ENCODE measurements at regions not wholly inside any gene's neighbourhood (a gene's known extent, or its start where the extent isn't known, plus 50 kb on each side); places are given as distances from the start of the nearest gene placed in this dataset.
"Not testable (repeated sequence)": the region's sequence is repeated elsewhere in the genome, so short reads cannot be mapped to it uniquely, and the experiment has no call there.

DNA sequence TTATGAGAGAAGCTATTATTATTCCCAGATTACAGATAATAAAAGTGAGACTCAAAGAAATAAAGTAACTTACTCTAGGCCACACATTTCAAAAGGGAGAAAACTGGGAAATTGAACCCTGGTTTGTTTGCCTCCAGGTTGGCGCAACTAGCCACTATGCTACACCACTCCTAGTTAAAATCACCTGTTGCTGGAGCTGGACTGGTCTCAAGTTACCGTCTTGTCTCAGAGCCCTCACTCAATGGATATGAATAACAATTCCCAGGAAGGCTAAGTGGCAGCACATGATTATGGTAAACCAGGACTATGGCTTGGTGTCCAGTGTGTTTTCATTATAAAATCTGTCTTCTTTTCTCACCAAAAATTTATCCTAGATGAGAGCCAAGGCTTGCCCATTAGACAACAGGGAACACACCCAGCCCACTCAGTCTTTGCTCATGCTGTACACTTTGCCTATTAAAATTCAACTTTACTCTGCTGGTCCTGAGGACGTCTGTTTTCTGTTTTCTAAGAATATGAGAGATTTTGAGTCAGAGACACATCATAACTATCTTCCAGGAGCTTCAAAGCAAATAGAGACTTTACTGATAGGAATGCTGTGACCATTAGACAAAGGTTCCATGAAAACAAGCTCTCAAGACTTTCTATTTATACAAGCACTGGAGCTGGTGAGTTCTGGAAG is 58.1 kb downstream of the ADRB2 start:
- CTCF ChIA-PET, result interaction anchor here (0.7 kb wide), 1 partner anchor 153 kb away, joined by 3 read pairs; no protein-coding TSS in a partner anchor

DNA sequence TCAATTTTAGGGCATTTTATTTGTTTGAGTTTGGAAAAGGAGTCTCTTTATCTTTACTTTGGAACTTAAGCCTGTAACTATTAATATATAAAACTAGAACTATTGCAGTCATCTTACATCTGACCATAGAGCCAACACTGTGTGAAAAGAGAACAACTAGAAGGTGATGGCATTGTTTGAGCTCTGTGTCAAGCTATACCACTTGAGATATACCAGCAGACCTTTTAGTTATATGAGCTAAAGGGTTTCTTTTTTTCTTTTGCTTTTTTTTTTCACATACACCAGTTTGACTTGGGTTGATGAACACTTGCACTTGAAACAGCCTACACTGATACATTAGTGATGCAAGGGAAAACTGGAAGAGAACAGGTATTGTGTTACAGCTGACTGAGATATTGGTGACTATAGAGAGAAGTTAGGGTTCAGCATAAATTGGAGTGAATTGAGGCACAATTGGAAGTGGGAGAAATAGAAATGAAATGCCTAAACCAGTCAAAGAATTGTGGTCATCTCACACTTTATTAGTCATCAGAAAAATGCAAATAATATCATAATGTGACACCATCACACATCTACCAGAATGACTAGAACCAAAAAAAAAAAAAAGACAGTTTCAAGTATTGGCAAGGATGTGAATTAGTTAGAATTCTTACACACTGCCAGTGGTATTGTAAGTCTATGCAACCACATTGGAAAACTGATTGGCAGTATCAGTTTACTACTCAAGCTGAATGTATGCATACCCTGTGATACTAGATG is 60.9 kb downstream of the ADRB2 start:
- ChIA-PET CTCF (interaction anchor here (0.6 to 1.0 kb wide), 3 partner anchors 9 to 430 kb away, joined by 3 read pairs; no protein-coding TSS in a partner anchor), POLR2A (no interaction called here)
- Histone ChIP-seq H3K27ac (ENCODE audit: extremely low read depth, low read depth, low read length) (no peak overlapping the region), H3K4me1 (ENCODE audit: control insufficient read depth, insufficient read depth, low read length) (no peaks in the 10 kb centered on the region), H3K4me3 (ENCODE audit: low read depth, low read length) (no peak overlapping the region), H3K9me3 (ENCODE audit: control insufficient read depth, insufficient read depth, low read depth, low read length) (no peaks in the 10 kb centered on the region), H3K36me3 (ENCODE audit: control insufficient read depth in 2 of 2, insufficient read depth in 1 of 2, low read length in 2 of 2) (no peaks in the 10 kb centered on the region)
- TF ChIP-seq ZEB2 (tag by site-specific recombination; IDR thresholded peaks at IDR 0.05), result no peak
- TF ChIP-seq ZNF341 (tag by site-specific recombination; IDR thresholded peaks at IDR 0.05; ENCODE audit: low read depth), result no peak
- TF ChIP-seq GLI4 (tag by site-specific recombination; IDR thresholded peaks at IDR 0.05), result no peak
- TF ChIP-seq ZNF529 (tag by site-specific recombination; IDR thresholded peaks at IDR 0.05; ENCODE audit: insufficient replicate concordance), result no peak
- no peak for TF ChIP-seq SALL2 (tag by site-specific recombination; IDR thresholded peaks at IDR 0.05; ENCODE audit: borderline replicate concordance)
- TF ChIP-seq, protein P1, sequence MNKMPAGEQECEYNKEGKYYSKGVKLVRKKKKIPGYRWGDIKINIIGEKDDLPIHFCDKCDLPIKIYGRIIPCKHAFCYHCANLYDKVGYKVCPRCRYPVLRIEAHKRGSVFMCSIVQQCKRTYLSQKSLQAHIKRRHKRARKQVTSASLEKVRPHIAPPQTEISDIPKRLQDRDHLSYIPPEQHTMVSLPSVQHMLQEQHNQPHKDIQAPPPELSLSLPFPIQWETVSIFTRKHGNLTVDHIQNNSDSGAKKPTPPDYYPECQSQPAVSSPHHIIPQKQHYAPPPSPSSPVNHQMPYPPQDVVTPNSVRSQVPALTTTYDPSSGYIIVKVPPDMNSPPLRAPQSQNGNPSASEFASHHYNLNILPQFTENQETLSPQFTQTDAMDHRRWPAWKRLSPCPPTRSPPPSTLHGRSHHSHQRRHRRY (tag by site-specific recombination; IDR thresholded peaks at IDR 0.05), result no peak
- TF ChIP-seq ZNF776 (tag by site-specific recombination; IDR thresholded peaks at IDR 0.05; ENCODE audit: borderline replicate concordance), result no peak
- no peak for TF ChIP-seq ZNF558 (tag by site-specific recombination; IDR thresholded peaks at IDR 0.05)
- TF ChIP-seq ZNF133 (tag by site-specific recombination; IDR thresholded peaks at IDR 0.05), result no peak

More for the DNA sequence above, 58.1 kb downstream of the ADRB2 start:
- no peak overlapping the region for H3K4me3 ChIP-seq (ENCODE audit: low read depth, low read length)
- H3K9me3 ChIP-seq (ENCODE audit: control insufficient read depth, insufficient read depth, low read depth, low read length), result no peaks in the 10 kb centered on the region
- POLR2A ChIA-PET, result no interaction called here
- no peak overlapping the region for H3K27ac ChIP-seq (ENCODE audit: extremely low read depth, low read depth, low read length)
- no peaks in the 10 kb centered on the region for H3K36me3 ChIP-seq (ENCODE audit: control insufficient read depth in 2 of 2, insufficient read depth in 1 of 2, low read length in 2 of 2)
- TF ChIP-seq, protein P2, sequence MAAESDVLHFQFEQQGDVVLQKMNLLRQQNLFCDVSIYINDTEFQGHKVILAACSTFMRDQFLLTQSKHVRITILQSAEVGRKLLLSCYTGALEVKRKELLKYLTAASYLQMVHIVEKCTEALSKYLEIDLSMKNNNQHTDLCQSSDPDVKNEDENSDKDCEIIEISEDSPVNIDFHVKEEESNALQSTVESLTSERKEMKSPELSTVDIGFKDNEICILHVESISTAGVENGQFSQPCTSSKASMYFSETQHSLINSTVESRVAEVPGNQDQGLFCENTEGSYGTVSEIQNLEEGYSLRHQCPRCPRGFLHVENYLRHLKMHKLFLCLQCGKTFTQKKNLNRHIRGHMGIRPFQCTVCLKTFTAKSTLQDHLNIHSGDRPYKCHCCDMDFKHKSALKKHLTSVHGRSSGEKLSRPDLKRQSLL (tag by site-specific recombination; IDR thresholded peaks at IDR 0.05), result no peak
- peak; percentile 84 for TF ChIP-seq SCRT2 (tag by site-specific recombination; IDR thresholded peaks at IDR 0.05)
- H3K4me1 ChIP-seq (ENCODE audit: control insufficient read depth, insufficient read depth, low read length), result no peaks in the 10 kb centered on the region

DNA sequence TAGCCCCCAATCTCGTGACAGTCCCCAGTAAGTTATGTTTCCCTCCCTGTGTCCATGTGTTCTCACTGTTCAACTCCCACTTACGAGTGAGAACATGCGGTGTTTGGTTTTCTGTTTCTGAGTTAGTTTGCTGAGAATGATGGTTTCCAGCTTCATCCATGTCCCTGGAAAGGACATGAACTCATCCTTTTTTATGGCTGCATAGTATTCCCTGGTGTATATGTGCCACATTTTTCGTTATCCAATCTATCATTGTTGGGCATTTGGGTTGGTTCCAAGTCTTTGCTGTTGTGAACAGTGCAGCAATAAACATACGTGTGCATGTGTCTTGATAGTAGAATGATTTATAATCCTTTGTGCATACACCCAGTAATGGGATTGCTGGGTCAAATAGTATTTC is 63.5 kb downstream of the ADRB2 start:
- H3K36me3 ChIP-seq (ENCODE audit: control insufficient read depth in 2 of 2, insufficient read depth in 1 of 2, low read length in 2 of 2); H3K4me1 ChIP-seq (ENCODE audit: control insufficient read depth, insufficient read depth, low read length); H3K9me3 ChIP-seq (ENCODE audit: control insufficient read depth, insufficient read depth, low read depth, low read length); H3K4me3 ChIP-seq (ENCODE audit: low read depth, low read length); POLR2A ChIA-PET; CTCF ChIA-PET; H3K27ac ChIP-seq (ENCODE audit: extremely low read depth, low read depth, low read length): not testable (repeated sequence)
- TF ChIP-seq, protein P3, sequence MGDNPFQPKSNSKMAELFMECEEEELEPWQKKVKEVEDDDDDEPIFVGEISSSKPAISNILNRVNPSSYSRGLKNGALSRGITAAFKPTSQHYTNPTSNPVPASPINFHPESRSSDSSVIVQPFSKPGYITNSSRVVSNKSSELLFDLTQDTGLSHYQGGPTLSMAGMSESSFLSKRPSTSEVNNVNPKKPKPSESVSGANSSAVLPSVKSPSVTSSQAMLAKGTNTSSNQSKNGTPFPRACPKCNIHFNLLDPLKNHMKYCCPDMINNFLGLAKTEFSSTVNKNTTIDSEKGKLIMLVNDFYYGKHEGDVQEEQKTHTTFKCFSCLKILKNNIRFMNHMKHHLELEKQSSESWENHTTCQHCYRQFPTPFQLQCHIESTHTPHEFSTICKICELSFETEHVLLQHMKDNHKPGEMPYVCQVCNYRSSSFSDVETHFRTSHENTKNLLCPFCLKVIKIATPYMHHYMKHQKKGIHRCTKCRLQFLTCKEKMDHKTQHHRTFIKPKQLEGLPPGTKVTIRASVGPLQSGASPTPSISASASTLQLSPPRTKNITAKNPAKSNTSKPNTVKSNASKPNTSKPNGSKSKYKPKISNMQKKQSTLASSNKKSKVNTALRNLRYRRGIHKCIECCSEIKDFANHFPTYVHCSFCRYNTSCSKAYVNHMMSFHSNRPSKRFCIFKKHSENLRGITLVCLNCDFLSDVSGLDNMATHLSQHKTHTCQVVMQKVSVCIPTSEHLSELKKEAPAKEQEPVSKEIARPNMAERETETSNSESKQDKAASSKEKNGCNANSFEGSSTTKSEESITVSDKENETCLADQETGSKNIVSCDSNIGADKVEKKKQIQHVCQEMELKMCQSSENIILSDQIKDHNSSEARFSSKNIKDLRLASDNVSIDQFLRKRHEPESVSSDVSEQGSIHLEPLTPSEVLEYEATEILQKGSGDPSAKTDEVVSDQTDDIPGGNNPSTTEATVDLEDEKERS (tag by site-specific recombination; IDR thresholded peaks at IDR 0.05), result 0 out of 2 replicates have a peak, but pooled peaks have one; percentile 62
- peak; percentile 92 for TF ChIP-seq ZNF146 (tag by site-specific recombination; IDR thresholded peaks at IDR 0.05)

DNA sequence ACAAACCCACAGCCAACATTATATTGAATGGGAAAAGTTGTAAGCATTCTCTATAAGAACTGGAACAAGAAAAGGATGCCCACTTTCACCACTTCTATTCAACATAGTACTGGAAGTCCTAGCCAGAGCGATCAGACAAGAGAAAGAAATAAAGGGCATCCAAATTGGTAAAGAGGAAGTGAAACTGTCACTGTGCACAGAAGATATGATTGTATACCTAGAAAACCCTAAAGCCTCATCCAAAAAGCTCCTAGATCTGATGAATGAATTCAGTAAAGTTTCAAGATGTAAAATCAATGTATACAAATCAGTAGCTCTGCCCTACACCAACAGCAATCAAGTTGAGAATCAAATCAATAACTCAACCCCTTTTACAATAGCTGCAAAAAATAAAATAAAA is 69.0 kb downstream of the ADRB2 start:
- ChIA-PET POLR2A (interaction anchor here (0.9 kb wide), 1 partner anchor 68 kb away, joined by 3 read pairs; no protein-coding TSS in a partner anchor), CTCF (interaction anchor here (0.7 kb wide), 1 partner anchor 145 kb away, joined by 4 read pairs; no protein-coding TSS in a partner anchor)
- H3K4me3 ChIP-seq (ENCODE audit: low read depth, low read length); H3K4me1 ChIP-seq (ENCODE audit: control insufficient read depth, insufficient read depth, low read length); H3K9me3 ChIP-seq (ENCODE audit: control insufficient read depth, insufficient read depth, low read depth, low read length); H3K27ac ChIP-seq (ENCODE audit: extremely low read depth, low read depth, low read length); H3K36me3 ChIP-seq (ENCODE audit: control insufficient read depth in 2 of 2, insufficient read depth in 1 of 2, low read length in 2 of 2): not testable (repeated sequence)

All from HEK293 (cell line).